ENCODE measurements at regions not wholly inside any gene's neighbourhood (a gene's known extent, or its start where the extent isn't known, plus 50 kb on each side); places are given as distances from the start of the nearest gene placed in this dataset.

GRCh38 chrX:110448459-110448858 is 89.8 kb downstream of the RTL9 start:
- 54 to 59% methylated on average over 9 to 10 of the region's 10 CpGs for WGBS, 2 donors
- Histone ChIP-seq H3K4me1 (ENCODE audit: control insufficient read depth in 2 of 2, insufficient read depth in 2 of 2, low read length in 1 of 2) (no peaks in the 10 kb centered on the region), H3K27ac (ENCODE audit: low read depth in 2 of 2, low read length in 1 of 2) (no peak overlapping the region), H3K36me3 (ENCODE audit: control insufficient read depth in 2 of 2, insufficient read depth in 2 of 2, low read length in 1 of 2) (no peaks in the 10 kb centered on the region), H3K9me3 (ENCODE audit: control insufficient read depth in 2 of 2, insufficient read depth in 1 of 2, low read depth in 1 of 2, low read length in 1 of 2) (no peaks in the 10 kb centered on the region), H3K4me3 (ENCODE audit: low read depth in 1 of 2, low read length in 2 of 2) (no peak overlapping the region), H3K27me3 (ENCODE audit: control insufficient read depth in 1 of 2, insufficient read depth in 2 of 2, low read length in 2 of 2) (peaks cover 0 to 4% of the 10 kb centered on the region in 2 donors)

GRCh38 chrX:110449312-110449711 is 90.7 kb downstream of the RTL9 start:
- Histone ChIP-seq H3K4me1 (ENCODE audit: control insufficient read depth in 2 of 2, insufficient read depth in 2 of 2, low read length in 1 of 2) (no peaks in the 10 kb centered on the region), H3K27ac (ENCODE audit: low read depth in 2 of 2, low read length in 1 of 2) (no peak overlapping the region), H3K27me3 (ENCODE audit: control insufficient read depth in 1 of 2, insufficient read depth in 2 of 2, low read length in 2 of 2) (no peaks in the 10 kb centered on the region)

GRCh38 chrX:110450050-110450449 is 91.4 kb downstream of the RTL9 start:
- peaks cover 0 to 2% of the 10 kb centered on the region in 2 donors for H3K27me3 ChIP-seq (ENCODE audit: control insufficient read depth in 1 of 2, insufficient read depth in 2 of 2, low read length in 2 of 2)
- no peak overlapping the region for H3K4me3 ChIP-seq (ENCODE audit: low read depth in 1 of 2, low read length in 2 of 2)
- no peaks in the 10 kb centered on the region for H3K9me3 ChIP-seq (ENCODE audit: control insufficient read depth in 2 of 2, insufficient read depth in 1 of 2, low read depth in 1 of 2, low read length in 1 of 2)
- 1 to 2% methylated on average over 4 of the region's 4 CpGs for WGBS, 2 donors
- no peaks in the 10 kb centered on the region for H3K36me3 ChIP-seq (ENCODE audit: control insufficient read depth in 2 of 2, insufficient read depth in 2 of 2, low read length in 1 of 2)
- H3K4me1 ChIP-seq (ENCODE audit: control insufficient read depth in 2 of 2, insufficient read depth in 2 of 2, low read length in 1 of 2) = no peaks in the 10 kb centered on the region
- H3K27ac ChIP-seq (ENCODE audit: low read depth in 2 of 2, low read length in 1 of 2) = no peak overlapping the region

More at GRCh38 chrX:110449312-110449711, 90.7 kb downstream of the RTL9 start:
- Histone ChIP-seq H3K36me3 (ENCODE audit: control insufficient read depth in 2 of 2, insufficient read depth in 2 of 2, low read length in 1 of 2) (no peaks in the 10 kb centered on the region), H3K4me3 (ENCODE audit: low read depth in 1 of 2, low read length in 2 of 2) (no peak overlapping the region), H3K9me3 (ENCODE audit: control insufficient read depth in 2 of 2, insufficient read depth in 1 of 2, low read depth in 1 of 2, low read length in 1 of 2) (no peaks in the 10 kb centered on the region)
- WGBS, 2 donors = 44 to 54% methylated on average over 2 of the region's 2 CpGs

GRCh38 chrX:110454336-110454735 is 95.7 kb downstream of the RTL9 start:
- Histone ChIP-seq H3K27me3 (ENCODE audit: control insufficient read depth in 1 of 2, insufficient read depth in 2 of 2, low read length in 2 of 2) (peaks cover 0 to 12% of the 10 kb centered on the region in 2 donors), H3K4me3 (ENCODE audit: low read depth in 1 of 2, low read length in 2 of 2) (no peak overlapping the region), H3K4me1 (ENCODE audit: control insufficient read depth in 2 of 2, insufficient read depth in 2 of 2, low read length in 1 of 2) (no peaks in the 10 kb centered on the region), H3K27ac (ENCODE audit: low read depth in 2 of 2, low read length in 1 of 2) (no peak overlapping the region), H3K9me3 (ENCODE audit: control insufficient read depth in 2 of 2, insufficient read depth in 1 of 2, low read depth in 1 of 2, low read length in 1 of 2) (no peaks in the 10 kb centered on the region), H3K36me3 (ENCODE audit: control insufficient read depth in 2 of 2, insufficient read depth in 2 of 2, low read length in 1 of 2) (no peaks in the 10 kb centered on the region)
- WGBS, 2 donors = 52 to 59% methylated on average over 7 of the region's 7 CpGs

GRCh38 chrX:110462957-110463356 is 104.3 kb downstream of the RTL9 start:
- Histone ChIP-seq H3K27me3 (ENCODE audit: control insufficient read depth in 1 of 2, insufficient read depth in 2 of 2, low read length in 2 of 2) (no peaks in the 10 kb centered on the region), H3K4me3 (ENCODE audit: low read depth in 1 of 2, low read length in 2 of 2) (no peak overlapping the region), H3K4me1 (ENCODE audit: control insufficient read depth in 2 of 2, insufficient read depth in 2 of 2, low read length in 1 of 2) (no peaks in the 10 kb centered on the region), H3K27ac (ENCODE audit: low read depth in 2 of 2, low read length in 1 of 2) (no peak overlapping the region), H3K9me3 (ENCODE audit: control insufficient read depth in 2 of 2, insufficient read depth in 1 of 2, low read depth in 1 of 2, low read length in 1 of 2) (no peaks in the 10 kb centered on the region), H3K36me3 (ENCODE audit: control insufficient read depth in 2 of 2, insufficient read depth in 2 of 2, low read length in 1 of 2) (no peaks in the 10 kb centered on the region)

- H3K4me1 ChIP-seq (ENCODE audit: control insufficient read depth in 2 of 2, insufficient read depth in 2 of 2, low read length in 1 of 2) = no peaks in the 10 kb centered on the region
- WGBS, 2 donors = 74 to 87% methylated on average over 2 of the region's 2 CpGs
- H3K27ac ChIP-seq (ENCODE audit: low read depth in 2 of 2, low read length in 1 of 2) = no peak overlapping the region
- peaks cover 0 to 4% of the 10 kb centered on the region in 2 donors for H3K27me3 ChIP-seq (ENCODE audit: control insufficient read depth in 1 of 2, insufficient read depth in 2 of 2, low read length in 2 of 2)
- H3K9me3 ChIP-seq (ENCODE audit: control insufficient read depth in 2 of 2, insufficient read depth in 1 of 2, low read depth in 1 of 2, low read length in 1 of 2) = no peaks in the 10 kb centered on the region
- H3K36me3 ChIP-seq (ENCODE audit: control insufficient read depth in 2 of 2, insufficient read depth in 2 of 2, low read length in 1 of 2) = no peaks in the 10 kb centered on the region
- H3K4me3 ChIP-seq (ENCODE audit: low read depth in 1 of 2, low read length in 2 of 2) = no peak overlapping the region
Measured at GRCh38 chrX:110466790-110467189, 108.1 kb downstream of the RTL9 start.

- Histone ChIP-seq H3K4me1 (ENCODE audit: control insufficient read depth in 2 of 2, insufficient read depth in 2 of 2, low read length in 1 of 2) (no peaks in the 10 kb centered on the region), H3K4me3 (ENCODE audit: low read depth in 1 of 2, low read length in 2 of 2) (no peak overlapping the region), H3K36me3 (ENCODE audit: control insufficient read depth in 2 of 2, insufficient read depth in 2 of 2, low read length in 1 of 2) (no peaks in the 10 kb centered on the region), H3K27ac (ENCODE audit: low read depth in 2 of 2, low read length in 1 of 2) (no peak overlapping the region), H3K9me3 (ENCODE audit: control insufficient read depth in 2 of 2, insufficient read depth in 1 of 2, low read depth in 1 of 2, low read length in 1 of 2) (no peaks in the 10 kb centered on the region), H3K27me3 (ENCODE audit: control insufficient read depth in 1 of 2, insufficient read depth in 2 of 2, low read length in 2 of 2) (peaks cover 0 to 4% of the 10 kb centered on the region in 2 donors)
- 91 to 92% methylated on average over 3 of the region's 3 CpGs for WGBS, 2 donors
Measured at GRCh38 chrX:110472265-110472664, 113.6 kb downstream of the RTL9 start.

GRCh38 chrX:110477593-110478228 is 119.1 kb downstream of the RTL9 start:
- Histone ChIP-seq H3K36me3 (ENCODE audit: control insufficient read depth in 2 of 2, insufficient read depth in 2 of 2, low read length in 1 of 2) (no peaks in the 10 kb centered on the region), H3K4me1 (ENCODE audit: control insufficient read depth in 2 of 2, insufficient read depth in 2 of 2, low read length in 1 of 2) (no peaks in the 10 kb centered on the region), H3K4me3 (ENCODE audit: low read depth in 1 of 2, low read length in 2 of 2) (no peak overlapping the region), H3K27me3 (ENCODE audit: control insufficient read depth in 1 of 2, insufficient read depth in 2 of 2, low read length in 2 of 2) (no peaks in the 10 kb centered on the region), H3K27ac (ENCODE audit: low read depth in 2 of 2, low read length in 1 of 2) (no peak overlapping the region), H3K9me3 (ENCODE audit: control insufficient read depth in 2 of 2, insufficient read depth in 1 of 2, low read depth in 1 of 2, low read length in 1 of 2) (no peaks in the 10 kb centered on the region)
- WGBS, 2 donors = 76 to 78% methylated on average over 5 of the region's 5 CpGs

GRCh38 chrX:110491846-110492620 is 133.4 kb downstream of the RTL9 start:
- WGBS, 2 donors = 76 to 79% methylated on average over 8 of the region's 8 CpGs
- no peaks in the 10 kb centered on the region for H3K36me3 ChIP-seq (ENCODE audit: control insufficient read depth in 2 of 2, insufficient read depth in 2 of 2, low read length in 1 of 2)
- H3K27ac ChIP-seq (ENCODE audit: low read depth in 2 of 2, low read length in 1 of 2) = no peak overlapping the region
- no peaks in the 10 kb centered on the region for H3K27me3 ChIP-seq (ENCODE audit: control insufficient read depth in 1 of 2, insufficient read depth in 2 of 2, low read length in 2 of 2)
- H3K9me3 ChIP-seq (ENCODE audit: control insufficient read depth in 2 of 2, insufficient read depth in 1 of 2, low read depth in 1 of 2, low read length in 1 of 2) = peaks cover 0 to 3% of the 10 kb centered on the region in 2 donors
- no peak overlapping the region for H3K4me3 ChIP-seq (ENCODE audit: low read depth in 1 of 2, low read length in 2 of 2)
- no peaks in the 10 kb centered on the region for H3K4me1 ChIP-seq (ENCODE audit: control insufficient read depth in 2 of 2, insufficient read depth in 2 of 2, low read length in 1 of 2)

- Histone ChIP-seq H3K9me3 (ENCODE audit: control insufficient read depth in 2 of 2, insufficient read depth in 1 of 2, low read depth in 1 of 2, low read length in 1 of 2) (no peaks in the 10 kb centered on the region), H3K27ac (ENCODE audit: low read depth in 2 of 2, low read length in 1 of 2) (no peak overlapping the region), H3K4me1 (ENCODE audit: control insufficient read depth in 2 of 2, insufficient read depth in 2 of 2, low read length in 1 of 2) (no peaks in the 10 kb centered on the region), H3K27me3 (ENCODE audit: control insufficient read depth in 1 of 2, insufficient read depth in 2 of 2, low read length in 2 of 2) (no peaks in the 10 kb centered on the region), H3K4me3 (ENCODE audit: low read depth in 1 of 2, low read length in 2 of 2) (no peak overlapping the region), H3K36me3 (ENCODE audit: control insufficient read depth in 2 of 2, insufficient read depth in 2 of 2, low read length in 1 of 2) (no peaks in the 10 kb centered on the region)
- 77 to 92% methylated on average over 6 of the region's 6 CpGs for WGBS, 2 donors
Measured at GRCh38 chrX:110504947-110505346, 146.3 kb downstream of the RTL9 start.

Measured in esophagus (tissue), 2 donors.